ENCODE measurements at regions not wholly inside any gene's neighbourhood (a gene's known extent, or its start where the extent isn't known, plus 50 kb on each side); places are given as distances from the start of the nearest gene placed in this dataset.

DNA sequence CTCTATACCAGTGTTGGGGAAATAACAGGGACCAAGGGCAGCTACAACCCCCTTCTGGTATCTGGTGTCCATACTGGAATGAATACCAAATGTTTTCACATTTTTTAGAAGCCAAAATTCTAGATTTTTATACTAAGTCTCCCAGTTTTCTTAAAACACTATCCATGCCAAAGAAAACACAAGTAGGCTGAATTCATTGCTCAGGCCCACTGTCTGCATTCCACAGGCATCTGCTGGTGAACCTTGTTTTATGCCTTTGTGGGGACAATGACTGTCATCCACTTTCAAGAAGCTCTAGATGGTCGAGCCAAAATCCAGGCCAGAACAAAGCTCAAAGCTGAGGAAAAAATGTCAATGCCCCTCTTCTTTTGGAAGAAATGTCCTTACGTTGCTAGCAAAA, 213.4 kb upstream of the RASGEF1B start:
- TF ChIP-seq, protein P1, sequence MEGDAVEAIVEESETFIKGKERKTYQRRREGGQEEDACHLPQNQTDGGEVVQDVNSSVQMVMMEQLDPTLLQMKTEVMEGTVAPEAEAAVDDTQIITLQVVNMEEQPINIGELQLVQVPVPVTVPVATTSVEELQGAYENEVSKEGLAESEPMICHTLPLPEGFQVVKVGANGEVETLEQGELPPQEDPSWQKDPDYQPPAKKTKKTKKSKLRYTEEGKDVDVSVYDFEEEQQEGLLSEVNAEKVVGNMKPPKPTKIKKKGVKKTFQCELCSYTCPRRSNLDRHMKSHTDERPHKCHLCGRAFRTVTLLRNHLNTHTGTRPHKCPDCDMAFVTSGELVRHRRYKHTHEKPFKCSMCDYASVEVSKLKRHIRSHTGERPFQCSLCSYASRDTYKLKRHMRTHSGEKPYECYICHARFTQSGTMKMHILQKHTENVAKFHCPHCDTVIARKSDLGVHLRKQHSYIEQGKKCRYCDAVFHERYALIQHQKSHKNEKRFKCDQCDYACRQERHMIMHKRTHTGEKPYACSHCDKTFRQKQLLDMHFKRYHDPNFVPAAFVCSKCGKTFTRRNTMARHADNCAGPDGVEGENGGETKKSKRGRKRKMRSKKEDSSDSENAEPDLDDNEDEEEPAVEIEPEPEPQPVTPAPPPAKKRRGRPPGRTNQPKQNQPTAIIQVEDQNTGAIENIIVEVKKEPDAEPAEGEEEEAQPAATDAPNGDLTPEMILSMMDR (IDR thresholded peaks at IDR 0.05; ENCODE audit: borderline replicate concordance, insufficient read depth, low read depth, low read length): no peak
- H3K4me3 ChIP-seq (ENCODE audit: low read depth, low read length): no peak overlapping the region

DNA sequence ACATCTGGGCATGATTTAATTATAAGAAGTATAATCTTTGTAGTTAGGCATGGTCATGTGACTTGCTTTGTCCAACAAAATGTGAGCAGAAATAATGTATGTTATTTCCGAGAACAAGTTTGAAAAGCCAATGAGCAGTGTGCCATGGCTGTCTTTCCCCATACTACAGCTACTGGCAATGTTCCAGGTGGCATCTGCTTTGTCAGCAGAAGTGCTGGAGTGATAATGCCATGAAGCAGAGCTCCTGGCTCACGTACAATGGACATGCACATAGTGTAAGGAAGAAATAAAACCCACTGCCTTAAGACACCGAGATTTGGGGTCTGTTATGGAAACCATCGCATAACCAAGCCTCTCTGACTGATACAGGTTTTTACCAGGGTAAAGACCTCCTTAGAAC, 212.6 kb upstream of the RASGEF1B start:
- TF ChIP-seq, protein P1 (IDR thresholded peaks at IDR 0.05; ENCODE audit: borderline replicate concordance, insufficient read depth, low read depth, low read length): no peak
- H3K4me3 ChIP-seq (ENCODE audit: low read depth, low read length): no peak overlapping the region

DNA sequence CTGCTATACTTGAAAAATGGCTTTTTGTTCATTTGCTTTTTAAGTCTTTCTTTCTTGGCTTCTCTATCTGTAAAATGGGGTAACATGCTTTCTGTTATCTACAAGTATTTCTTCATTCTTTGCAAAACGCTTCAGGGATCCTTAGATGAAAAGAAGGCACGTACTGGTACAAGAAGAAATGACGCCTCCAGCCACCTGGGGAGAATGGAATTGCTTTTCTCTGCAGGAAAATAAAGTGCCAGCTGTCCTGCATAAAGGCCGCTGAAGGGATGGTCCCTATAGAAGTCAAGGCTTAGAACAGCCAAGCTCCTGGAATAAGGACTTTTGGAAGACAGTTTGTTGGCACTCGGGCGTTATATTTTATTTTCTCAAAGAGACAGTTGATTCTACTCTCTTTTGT, 210.8 kb upstream of the RASGEF1B start:
- no peak overlapping the region for H3K4me3 ChIP-seq (ENCODE audit: low read depth, low read length)

DNA sequence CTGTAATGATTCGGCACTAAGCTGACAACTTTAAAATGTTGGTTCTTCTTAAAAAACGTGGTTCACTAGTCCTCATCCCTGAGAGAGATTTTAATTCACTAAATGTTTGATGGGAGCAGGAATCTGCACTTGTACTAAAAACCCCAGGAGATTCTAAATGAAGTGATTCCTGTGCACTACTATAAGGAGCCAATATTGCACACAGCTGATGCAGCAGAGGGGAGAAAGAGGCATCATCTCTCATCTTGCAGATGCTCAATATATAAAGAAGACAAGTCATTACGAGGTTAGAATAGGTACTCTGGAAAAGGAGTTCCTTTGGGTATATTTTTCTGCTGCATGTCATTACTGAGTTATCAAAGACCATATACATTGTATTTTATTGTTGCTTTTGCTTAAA, 207.6 kb upstream of the RASGEF1B start:
- TF ChIP-seq, protein P1 (IDR thresholded peaks at IDR 0.05; ENCODE audit: borderline replicate concordance, insufficient read depth, low read depth, low read length): no peak
- H3K4me3 ChIP-seq (ENCODE audit: low read depth, low read length): no peak overlapping the region

More for the DNA sequence above, 210.8 kb upstream of the RASGEF1B start:
- TF ChIP-seq, protein P1 (IDR thresholded peaks at IDR 0.05; ENCODE audit: borderline replicate concordance, insufficient read depth, low read depth, low read length): no peak

DNA sequence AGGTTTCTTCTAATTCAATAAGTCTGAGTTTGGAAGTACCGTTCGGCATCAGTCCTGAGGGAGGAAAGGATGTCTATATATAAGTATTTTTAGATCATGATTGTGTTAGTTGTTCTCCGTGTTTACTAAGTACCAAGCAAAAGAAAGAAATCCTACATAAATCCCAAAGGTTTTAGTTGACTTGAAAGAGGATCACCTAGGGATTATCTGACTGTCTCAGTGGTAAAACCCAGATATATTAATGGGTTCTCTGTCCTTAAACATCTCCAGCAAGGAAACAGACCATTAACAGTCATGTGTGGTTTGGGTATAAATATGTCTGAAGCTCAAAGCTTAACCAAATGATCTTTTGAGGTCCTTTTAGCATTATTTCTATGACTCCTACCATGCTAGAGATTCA, 207.1 kb upstream of the RASGEF1B start:
- TF ChIP-seq, protein P1 (IDR thresholded peaks at IDR 0.05; ENCODE audit: borderline replicate concordance, insufficient read depth, low read depth, low read length): no peak
- H3K4me3 ChIP-seq (ENCODE audit: low read depth, low read length): no peak overlapping the region

DNA sequence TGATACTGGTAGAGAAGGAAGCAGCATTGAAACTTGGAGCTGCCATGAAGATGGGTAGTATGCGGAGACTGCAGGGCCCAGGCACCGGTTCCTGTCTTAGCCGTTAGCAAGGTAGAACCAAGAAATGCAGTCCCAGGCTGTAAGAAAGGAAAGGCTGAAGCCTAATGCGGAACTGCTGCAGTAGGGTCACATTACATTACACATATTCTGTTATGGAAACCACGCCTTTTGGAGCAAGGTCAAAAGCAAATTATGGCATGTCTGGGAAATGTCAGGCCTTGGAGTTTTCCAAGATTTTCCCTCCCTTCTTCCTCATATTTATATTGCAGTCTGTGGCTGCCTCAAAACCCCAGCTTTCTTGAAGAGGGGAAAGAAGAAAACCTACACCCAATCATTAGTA, 204.8 kb upstream of the RASGEF1B start:
- TF ChIP-seq, protein P1 (IDR thresholded peaks at IDR 0.05; ENCODE audit: borderline replicate concordance, insufficient read depth, low read depth, low read length): no peak
- no peak overlapping the region for H3K4me3 ChIP-seq (ENCODE audit: low read depth, low read length)

DNA sequence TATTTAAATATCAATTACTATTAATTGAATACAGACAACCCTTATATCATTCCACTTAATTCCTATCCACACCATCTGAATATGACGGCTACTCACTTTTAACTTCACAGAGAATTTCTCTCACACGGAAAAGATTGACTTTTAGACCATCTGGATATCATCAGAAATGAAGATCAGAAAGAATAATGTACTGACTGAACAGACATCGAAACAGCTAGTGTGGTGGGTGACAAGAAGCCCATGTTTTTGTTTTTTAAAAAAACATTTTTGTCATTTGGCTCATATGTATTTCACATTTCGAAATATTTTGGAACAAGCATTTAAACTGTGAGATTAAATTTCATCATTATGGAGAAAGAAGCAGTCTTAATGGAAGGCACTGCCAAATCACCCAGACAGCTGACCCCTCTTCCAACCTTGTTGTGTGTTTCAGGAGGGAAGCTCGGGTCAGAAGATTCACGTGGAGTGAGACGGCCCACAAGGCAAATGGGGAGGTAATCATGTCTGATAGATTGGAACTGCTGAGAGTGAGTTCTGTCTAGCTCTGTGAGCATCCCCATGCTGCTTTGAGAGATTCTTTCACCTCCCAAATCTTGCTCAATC, 204.2 kb upstream of the RASGEF1B start:
- H3K4me3 ChIP-seq (ENCODE audit: low read depth, low read length): no peak overlapping the region
- TF ChIP-seq, protein P1 (IDR thresholded peaks at IDR 0.05; ENCODE audit: borderline replicate concordance, insufficient read depth, low read depth, low read length): no peak
